Amniotic epithelial cell (primary cell): ENCODE measurements at regions not wholly inside any gene's neighbourhood (a gene's known extent, or its start where the extent isn't known, plus 50 kb on each side); places are given as distances from the start of the nearest gene placed in this dataset.
"Not testable (repeated sequence)": the region's sequence is repeated elsewhere in the genome, so short reads cannot be mapped to it uniquely, and the experiment has no call there.

ENCODE experiments used
- DNase-seq: peaks from one replicate; pipeline ENCODE4 v3.0.0-alpha.2; 2010; ENCODE audit warnings: low read depth

- not testable (repeated sequence) for DNase-seq
Measured at GRCh38 chr10:35263827-35264226, 72.5 kb upstream of the CCNY start.

- DNase-seq = not testable (repeated sequence)
Measured at GRCh38 chr10:35264636-35265035, 71.7 kb upstream of the CCNY start.

GRCh38 chr10:35265435-35265834 is 70.9 kb upstream of the CCNY start:
- peak; percentile 67 for DNase-seq

- DNase-seq = peak; percentile 14
Measured at GRCh38 chr10:35268323-35268722, 68.0 kb upstream of the CCNY start.

GRCh38 chr10:35268791-35269257 is 67.5 kb upstream of the CCNY start:
- DNase-seq = peak; percentile 92

- peak; percentile 19 for DNase-seq
Measured at GRCh38 chr10:35270100-35270499, 66.2 kb upstream of the CCNY start.

DNA sequence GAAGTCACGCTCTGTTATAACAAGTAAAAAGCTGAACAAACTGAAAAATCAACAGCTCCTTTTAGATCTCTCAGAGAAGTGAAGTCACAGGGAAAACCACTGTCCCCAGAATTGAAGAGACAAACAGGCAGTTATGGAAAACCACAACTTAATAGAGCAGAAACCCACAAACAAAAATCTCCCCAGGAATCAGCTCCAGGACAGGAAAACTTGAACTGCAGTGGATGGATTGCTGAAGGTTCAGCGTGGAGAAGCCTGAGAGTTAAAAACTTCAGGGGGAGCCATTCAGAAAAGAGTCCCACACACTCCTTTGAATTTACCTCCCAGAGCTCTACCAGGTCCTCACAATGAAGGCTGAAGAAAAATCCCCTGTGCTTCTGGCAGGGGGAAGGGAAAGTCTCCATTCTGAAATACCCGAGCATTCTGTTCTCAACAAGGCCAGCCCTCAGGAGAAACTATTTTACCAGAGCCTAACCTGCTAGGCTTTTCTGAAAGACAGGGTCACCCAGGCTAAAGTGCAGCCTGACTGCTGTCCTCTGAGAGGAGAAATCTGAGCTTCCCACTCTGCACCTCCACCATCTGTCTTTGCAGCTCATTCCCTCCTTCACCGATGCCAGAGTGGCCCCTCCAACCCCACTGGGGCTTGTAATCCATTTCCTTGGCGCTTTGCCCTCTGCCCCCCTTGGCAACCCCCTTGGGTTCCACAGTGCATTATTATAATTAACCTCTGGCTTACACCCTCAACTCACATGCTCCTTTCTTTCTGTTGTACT is 65.0 kb upstream of the CCNY start:
- DNase-seq = no peak

DNA sequence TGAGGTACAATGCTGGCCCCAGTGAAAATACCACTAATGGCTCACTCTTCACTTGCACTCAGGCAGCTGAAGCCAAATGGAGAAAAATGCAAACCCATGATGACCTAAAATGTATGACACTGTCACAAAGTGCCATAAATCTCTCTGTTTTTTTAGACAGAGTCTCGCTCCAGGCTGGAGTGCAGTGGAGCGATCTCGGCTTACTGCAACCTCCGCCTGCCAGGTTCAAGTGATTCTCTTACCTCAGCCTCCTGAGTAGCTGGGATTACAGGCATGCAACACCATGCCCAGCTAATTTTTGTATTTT is 64.5 kb upstream of the CCNY start:
- DNase-seq = not testable (repeated sequence)

GRCh38 chr10:35272401-35272800 is 63.9 kb upstream of the CCNY start:
- not testable (repeated sequence) for DNase-seq

DNA sequence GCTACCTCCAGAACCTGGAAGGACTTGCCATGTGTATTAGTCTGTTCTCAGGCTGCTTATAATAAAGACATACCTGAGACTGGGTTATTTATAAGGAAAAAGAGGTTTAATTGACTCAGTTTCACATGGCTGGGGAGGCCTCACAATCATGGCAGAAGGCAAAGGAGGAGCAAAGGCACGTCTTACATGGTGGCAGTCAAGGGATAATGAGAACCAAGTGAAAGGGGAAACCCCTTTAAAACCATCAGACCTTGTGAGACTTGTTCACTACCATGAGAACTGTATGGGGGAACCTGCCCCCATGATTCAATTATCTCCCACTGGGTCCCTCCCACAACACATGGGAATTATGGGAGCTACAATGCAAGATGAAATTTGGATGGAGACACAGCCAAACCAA is 62.3 kb upstream of the CCNY start:
- not testable (repeated sequence) for DNase-seq

DNA sequence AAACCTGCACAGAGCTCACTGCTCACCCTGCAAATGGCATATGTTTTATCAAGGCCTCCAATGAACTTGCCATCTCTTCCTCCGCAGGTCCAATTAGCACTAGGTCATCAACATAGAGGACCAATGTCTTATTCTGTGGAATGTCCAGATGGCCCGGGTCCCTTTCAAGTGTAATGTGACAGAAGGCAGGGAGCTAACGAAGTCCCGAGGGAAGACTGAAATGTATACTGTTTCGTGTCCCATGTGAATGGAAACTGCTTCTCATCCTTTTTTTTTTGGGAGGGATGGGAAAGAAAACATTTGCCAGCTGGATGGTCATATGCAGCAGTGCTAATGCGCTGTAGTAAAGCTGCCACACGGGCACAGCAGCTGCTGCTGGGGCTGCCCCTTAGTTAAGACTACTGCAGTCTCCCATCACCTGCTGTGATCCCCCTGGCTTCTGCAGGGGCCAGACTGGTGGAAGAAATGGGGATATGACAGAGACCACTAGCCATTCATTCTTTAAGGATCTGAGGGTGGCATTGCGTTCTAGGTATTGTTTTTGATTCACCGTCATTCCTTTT is 61.7 kb upstream of the CCNY start:
- DNase-seq = no peak

DNA sequence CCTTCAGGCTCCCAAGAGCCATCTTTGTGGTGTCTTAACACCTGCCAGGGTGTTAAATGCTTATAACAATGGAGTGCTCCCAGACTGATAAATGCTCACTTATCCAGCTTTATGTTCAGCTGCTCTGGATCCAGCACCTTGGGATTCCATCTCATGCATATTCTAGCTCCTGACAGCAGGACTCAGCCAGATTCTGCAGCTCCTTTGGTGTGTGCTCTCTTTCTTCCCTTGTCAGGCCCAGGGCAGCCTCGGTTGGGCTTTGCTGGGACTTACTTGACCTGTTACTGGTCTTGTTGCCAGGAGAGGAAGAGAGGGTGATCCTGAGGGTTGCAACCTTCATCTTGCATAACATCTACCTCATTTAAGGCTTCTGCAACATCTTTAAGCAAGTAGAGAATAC is 59.4 kb upstream of the CCNY start:
- DNase-seq = peak; percentile 11

DNA sequence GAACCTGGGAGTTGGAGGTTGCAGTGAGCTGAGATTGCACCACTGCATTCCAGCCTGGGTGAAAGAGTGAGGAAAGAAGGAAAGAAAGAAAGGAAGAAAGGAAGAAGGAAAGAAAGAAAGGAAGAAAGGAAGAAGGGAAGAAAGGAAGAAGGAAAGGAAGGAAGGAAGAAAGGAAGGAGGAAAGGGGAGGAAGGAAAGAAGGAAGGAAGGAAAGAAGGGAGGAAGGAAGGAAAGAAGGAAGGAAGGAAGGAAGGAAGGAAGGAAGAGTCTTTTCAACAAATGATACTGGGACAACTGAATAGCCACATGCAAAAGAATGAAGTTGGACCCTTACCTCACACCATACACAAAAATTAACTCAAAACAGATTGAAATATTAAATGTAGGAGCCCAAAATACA is 56.1 kb upstream of the CCNY start:
- not testable (repeated sequence) for DNase-seq
